H54 (cell line): ENCODE measurements at regions not wholly inside any gene's neighbourhood (a gene's known extent, or its start where the extent isn't known, plus 50 kb on each side); places are given as distances from the start of the nearest gene placed in this dataset.
"Not testable (repeated sequence)": the region's sequence is repeated elsewhere in the genome, so short reads cannot be mapped to it uniquely, and the experiment has no call there.

Experiments used
- DNase-seq: peaks from one replicate; pipeline ENCODE4 v3.0.0; 2011; ENCODE audit warnings: low spot score, mixed read lengths; ENCODE audit not compliant: insufficient read length
- FAIRE-seq: peaks from 3 replicates; lab custom pipeline; 2011; peaks lifted over from hg19 to GRCh38; lab: Jason Lieb, UNC
- POLR2A ChIP-seq: IDR thresholded peaks from 2 replicates; pipeline ENCODE4 v1.6.1; 2011; ENCODE audit warnings: low read depth, mild to moderate bottlenecking, low read length

DNA sequence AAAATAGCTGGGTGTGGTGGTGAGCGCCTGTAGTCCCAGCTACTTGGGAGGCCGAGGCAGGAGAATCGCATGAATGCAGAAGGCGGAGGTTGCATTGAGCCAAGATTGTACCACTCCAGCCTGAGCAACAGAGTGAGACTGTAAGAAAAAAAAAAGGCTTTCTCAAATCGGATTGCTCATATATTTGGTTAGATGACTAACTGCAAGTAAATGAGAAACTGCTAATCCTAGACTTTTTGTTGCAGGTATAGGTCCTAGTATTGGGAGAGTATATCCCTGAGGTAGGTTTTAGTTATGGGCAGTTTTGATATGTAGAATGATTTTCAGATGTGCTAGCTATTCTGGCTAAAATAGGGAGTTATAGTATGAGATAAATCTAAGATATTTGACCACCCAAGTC is 944.8 kb downstream of the DNAH5 start:
- TF ChIP-seq POLR2A = no peak
- FAIRE-seq = no peak
- no peak for DNase-seq

DNA sequence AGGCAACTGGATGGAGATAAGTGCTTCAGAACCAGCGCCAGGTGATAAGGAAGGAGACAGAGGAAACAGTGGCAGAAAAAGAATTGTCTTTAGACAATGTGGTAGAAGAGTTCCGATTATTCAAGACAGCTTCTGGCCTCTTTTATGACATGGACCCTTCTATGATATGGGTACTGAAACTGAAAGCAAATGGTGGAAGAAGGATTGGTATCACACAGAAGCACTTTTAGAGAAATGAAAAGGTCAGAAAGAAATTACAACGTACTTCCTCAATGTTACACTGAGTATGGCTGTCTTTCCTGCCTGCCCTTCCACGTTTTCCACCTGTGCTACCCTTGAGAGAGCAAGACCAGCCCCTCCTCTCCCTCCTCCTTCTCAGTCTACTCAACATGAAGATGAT is 959.3 kb downstream of the DNAH5 start:
- TF ChIP-seq POLR2A = no peak
- no peak for FAIRE-seq

DNA sequence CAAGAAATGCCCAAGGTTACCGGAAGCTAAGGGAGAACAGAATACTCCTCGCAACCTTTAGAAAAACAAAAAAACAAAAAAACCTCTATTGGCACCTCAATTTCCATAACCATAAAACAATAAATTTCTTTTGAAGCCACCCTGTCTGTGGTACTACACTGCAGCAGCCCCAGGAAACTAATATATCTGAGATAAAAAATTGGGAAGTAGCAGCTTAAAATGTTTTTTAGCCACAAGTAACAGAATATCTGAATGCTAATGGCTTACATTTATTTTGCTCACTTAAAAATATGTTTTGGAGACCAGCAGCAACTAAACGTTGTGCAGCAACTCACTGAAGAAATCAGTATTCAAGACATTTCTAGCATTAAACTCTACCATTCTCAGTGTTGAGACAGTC is 969.6 kb downstream of the DNAH5 start:
- no peak for FAIRE-seq
- DNase-seq = no peak
- no peak for TF ChIP-seq POLR2A

More for the DNA sequence above, 959.3 kb downstream of the DNAH5 start:
- DNase-seq = no peak

GRCh38 chr5:12965804-12966203 is 978.7 kb downstream of the DNAH5 start:
- FAIRE-seq (no peak), DNase-seq (no peak)
- no peak for TF ChIP-seq POLR2A

DNA sequence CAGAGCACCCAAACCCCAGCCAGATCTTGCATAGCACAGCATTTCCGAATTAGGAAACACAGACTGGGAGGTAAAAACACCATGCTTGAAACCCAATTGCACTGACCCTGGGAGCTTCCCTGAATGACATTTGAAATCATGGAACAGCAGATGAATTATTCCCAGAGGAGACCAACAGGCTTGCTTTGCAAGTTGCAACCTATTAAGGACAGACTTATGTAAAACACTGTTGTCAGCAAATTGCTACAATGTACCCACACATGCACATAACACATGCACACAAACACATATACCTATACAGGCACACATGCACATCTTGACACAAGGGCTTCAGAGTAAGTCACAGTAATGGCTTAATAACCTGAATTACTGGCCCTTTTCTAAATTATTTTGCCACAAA is 984.8 kb downstream of the DNAH5 start:
- FAIRE-seq (no peak), DNase-seq (no peak)
- TF ChIP-seq POLR2A = no peak

- FAIRE-seq = no peak
- no peak for TF ChIP-seq POLR2A
- no peak for DNase-seq
Measured at GRCh38 chr5:12952409-12952808, 992.1 kb downstream of the DNAH5 start.

GRCh38 chr5:12951846-12952245 is 992.6 kb downstream of the DNAH5 start:
- DNase-seq (no peak), FAIRE-seq (no peak)
- no peak for TF ChIP-seq POLR2A

DNA sequence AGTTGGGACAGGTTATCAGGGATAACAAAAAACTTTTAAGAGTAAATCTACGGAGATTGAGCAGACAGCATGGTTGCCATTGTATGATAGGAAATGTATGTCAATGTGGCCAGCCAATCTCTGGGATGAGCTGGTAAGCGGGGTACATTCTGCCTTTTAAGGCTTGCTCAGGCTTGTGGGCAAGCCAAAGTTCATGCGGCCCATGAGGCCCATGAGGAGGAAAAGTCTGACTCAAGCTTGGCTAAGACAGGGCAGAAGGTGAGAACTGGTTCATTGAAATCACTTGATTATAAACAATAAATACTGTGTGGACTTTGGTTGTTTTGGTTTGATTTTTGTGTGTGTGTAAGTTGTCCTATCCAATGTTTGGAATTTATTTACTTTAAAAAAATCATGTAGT is 997.1 kb downstream of the DNAH5 start:
- FAIRE-seq (no peak), DNase-seq (no peak)
- TF ChIP-seq POLR2A = no peak

GRCh38 chr5:12945477-12945876 is 999.0 kb downstream of the DNAH5 start:
- DNase-seq, FAIRE-seq: not testable (repeated sequence)

DNA sequence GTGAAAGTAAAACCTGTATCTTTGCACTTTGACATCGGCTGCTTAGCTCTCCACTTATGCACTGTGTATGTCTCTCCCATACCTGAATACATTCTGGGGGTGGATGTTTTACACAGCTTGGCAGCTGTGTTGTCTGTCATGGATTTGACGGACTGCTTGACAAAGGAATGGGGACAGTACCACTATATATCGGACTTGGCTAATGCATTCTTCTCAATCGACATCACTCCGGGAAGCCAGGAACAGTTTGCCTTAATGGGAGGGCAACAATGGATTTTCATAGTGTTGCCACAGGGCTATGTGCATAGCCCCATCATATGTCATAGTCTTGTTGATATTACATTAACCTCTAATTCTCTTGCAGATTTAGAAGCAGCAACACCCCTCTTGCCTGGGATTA is 1008.3 kb downstream of the DNAH5 start:
- TF ChIP-seq POLR2A = no peak
- no peak for FAIRE-seq

GRCh38 chr5:12934722-12935121 is 1009.8 kb downstream of the DNAH5 start:
- no peak for FAIRE-seq
- DNase-seq = no peak

More for the DNA sequence above, 1008.3 kb downstream of the DNAH5 start:
- no peak for DNase-seq

GRCh38 chr5:12920527-12920926 is 1016.3 kb upstream of the CTNND2 start:
- FAIRE-seq (no peak), DNase-seq (no peak)
- TF ChIP-seq POLR2A = no peak

More at GRCh38 chr5:12934722-12935121, 1009.8 kb downstream of the DNAH5 start:
- no peak for TF ChIP-seq POLR2A

DNA sequence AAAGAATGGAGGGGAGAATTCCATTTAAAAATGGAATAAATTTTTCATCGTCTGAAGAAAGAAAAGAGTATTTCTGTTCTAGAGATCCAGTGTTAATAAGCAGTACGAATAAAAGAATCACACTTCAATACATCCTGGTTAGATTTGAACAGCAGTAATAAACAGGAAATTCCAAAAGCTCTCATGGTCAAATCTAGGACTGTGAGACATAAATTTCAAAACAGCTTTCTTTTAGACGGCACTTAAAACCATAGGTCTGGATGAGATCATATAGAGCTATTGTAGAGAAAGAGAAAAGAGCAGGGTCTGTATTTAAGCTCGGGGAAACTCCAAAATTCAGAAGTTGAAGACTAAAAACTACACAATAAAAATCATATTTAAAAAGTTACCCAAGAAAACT is 1006.9 kb upstream of the CTNND2 start:
- TF ChIP-seq POLR2A = no peak
- no peak for FAIRE-seq
- DNase-seq = no peak

GRCh38 chr5:12910641-12911040 is 1006.4 kb upstream of the CTNND2 start:
- TF ChIP-seq POLR2A = no peak
- DNase-seq (no peak), FAIRE-seq (no peak)

- no peak for TF ChIP-seq POLR2A
- DNase-seq (no peak), FAIRE-seq (no peak)
Measured at GRCh38 chr5:12902611-12903010, 998.4 kb upstream of the CTNND2 start.

DNA sequence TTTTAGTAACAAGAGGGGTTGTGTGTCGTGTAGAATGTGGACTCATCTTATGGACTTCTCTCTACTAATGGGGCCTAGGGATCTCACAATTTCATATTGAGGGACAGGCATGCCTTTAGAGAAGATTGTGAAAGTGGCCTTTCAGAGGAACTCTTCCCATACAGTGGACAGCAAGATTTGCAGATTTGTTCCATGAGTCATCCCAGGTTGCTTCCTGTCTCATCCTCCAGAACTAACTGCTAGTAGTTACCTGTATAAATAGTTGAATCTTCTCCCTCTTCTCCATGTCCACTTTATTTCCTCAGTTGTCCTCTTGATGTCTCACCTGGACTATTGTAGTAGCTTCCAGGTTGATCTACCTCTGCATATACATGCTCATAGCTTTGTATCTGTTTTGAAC is 997.5 kb upstream of the CTNND2 start:
- no peak for DNase-seq
- no peak for TF ChIP-seq POLR2A
- no peak for FAIRE-seq
